ENCODE measurements at regions not wholly inside any gene's neighbourhood (a gene's known extent, or its start where the extent isn't known, plus 50 kb on each side); places are given as distances from the start of the nearest gene placed in this dataset.

- no peak overlapping the region for H2BK12ac ChIP-seq (ENCODE audit: low read length)
- H3K14ac ChIP-seq (ENCODE audit: low read length) = no peak overlapping the region
- H3K9me3 ChIP-seq (replicated peaks in 1 of 2; ENCODE audit: control insufficient read depth in 2 of 2, insufficient read depth in 1 of 2, low read depth in 1 of 2, low read length in 2 of 2) = no peaks in the 10 kb centered on the region
- H3K4ac ChIP-seq (ENCODE audit: low read length) = no peak overlapping the region
- no peaks in the 10 kb centered on the region for H3K27me3 ChIP-seq (ENCODE audit: control insufficient read depth in 3 of 3, insufficient read depth in 3 of 3, low read depth in 1 of 3, low read length in 3 of 3)
- no CpG with 5 or more reads among the region's 1 CpG for WGBS, 2 donors (ENCODE audit: extremely low coverage in 2 of 2, insufficient read length in 2 of 2, insufficient replicate concordance in 1 of 2)
- H3K9ac ChIP-seq (ENCODE audit: low read depth, low read length, poor library complexity) = no peak overlapping the region
- H2AK5ac ChIP-seq (ENCODE audit: low read depth, low read length) = no peak overlapping the region
- H4K8ac ChIP-seq (ENCODE audit: low read depth, low read length) = no peak overlapping the region
- no peak overlapping the region for H3K27ac ChIP-seq (replicated peaks; ENCODE audit: low read length)
- no peak overlapping the region for H3K18ac ChIP-seq (ENCODE audit: low read length)
- H4K91ac ChIP-seq (ENCODE audit: low read depth, low read length, poor library complexity) = no peak overlapping the region
- no peak overlapping the region for H2BK15ac ChIP-seq (ENCODE audit: low read length)
- H3K23ac ChIP-seq (ENCODE audit: low read depth, low read length, poor library complexity) = no peak overlapping the region
- no peak overlapping the region for H2BK5ac ChIP-seq (ENCODE audit: low read length)
- no peak for DNase-seq (ENCODE audit: low spot score)
- H3K36me3 ChIP-seq (replicated peaks in 1 of 2; ENCODE audit: control insufficient read depth in 2 of 2, insufficient read depth in 2 of 2, low read length in 2 of 2) = no peaks in the 10 kb centered on the region
- no peaks in the 10 kb centered on the region for H3K79me1 ChIP-seq (ENCODE audit: low read depth, low read length)
- peaks cover 0 to 2% of the 10 kb centered on the region in 2 donors for H3K4me1 ChIP-seq (ENCODE audit: control insufficient read depth in 2 of 2, insufficient read depth in 1 of 2, low read depth in 1 of 2, low read length in 2 of 2)
- H2BK120ac ChIP-seq (ENCODE audit: low read depth, low read length) = no peak overlapping the region
- no peak overlapping the region for H3K4me2 ChIP-seq (ENCODE audit: insufficient read depth, low read length, poor library complexity, severe bottlenecking)
- no peak overlapping the region for H2AFZ ChIP-seq (ENCODE audit: low read length)
- H3K4me3 ChIP-seq (ENCODE audit: low read length in 2 of 2) = no peak overlapping the region
Observed at GRCh38 chr3:73175698-73176097, 114.2 kb downstream of the EBLN2 start.

GRCh38 chr3:73176941-73177340 is 115.5 kb downstream of the EBLN2 start:
- Histone ChIP-seq H2BK120ac (ENCODE audit: low read depth, low read length) (no peak overlapping the region), H3K36me3 (replicated peaks in 1 of 2; ENCODE audit: control insufficient read depth in 2 of 2, insufficient read depth in 2 of 2, low read length in 2 of 2) (no peaks in the 10 kb centered on the region), H4K8ac (ENCODE audit: low read depth, low read length) (no peak overlapping the region), H4K91ac (ENCODE audit: low read depth, low read length, poor library complexity) (no peak overlapping the region), H2BK15ac (ENCODE audit: low read length) (no peak overlapping the region), H3K79me1 (ENCODE audit: low read depth, low read length) (no peaks in the 10 kb centered on the region), H3K4me3 (ENCODE audit: low read length in 2 of 2) (no peak overlapping the region), H2BK5ac (ENCODE audit: low read length) (no peak overlapping the region), H3K4ac (ENCODE audit: low read length) (no peak overlapping the region), H3K27me3 (ENCODE audit: control insufficient read depth in 3 of 3, insufficient read depth in 3 of 3, low read depth in 1 of 3, low read length in 3 of 3) (no peaks in the 10 kb centered on the region), H2AK5ac (ENCODE audit: low read depth, low read length) (no peak overlapping the region), H3K27ac (replicated peaks; ENCODE audit: low read length) (no peak overlapping the region), H3K9me3 (replicated peaks in 1 of 2; ENCODE audit: control insufficient read depth in 2 of 2, insufficient read depth in 1 of 2, low read depth in 1 of 2, low read length in 2 of 2) (no peaks in the 10 kb centered on the region), H3K18ac (ENCODE audit: low read length) (no peak overlapping the region), H3K9ac (ENCODE audit: low read depth, low read length, poor library complexity) (no peak overlapping the region), H2BK12ac (ENCODE audit: low read length) (no peak overlapping the region), H3K14ac (ENCODE audit: low read length) (no peak overlapping the region), H3K4me2 (ENCODE audit: insufficient read depth, low read length, poor library complexity, severe bottlenecking) (no peak overlapping the region), H2AFZ (ENCODE audit: low read length) (no peak overlapping the region), H3K4me1 (ENCODE audit: control insufficient read depth in 2 of 2, insufficient read depth in 1 of 2, low read depth in 1 of 2, low read length in 2 of 2) (peaks cover 0 to 2% of the 10 kb centered on the region in 2 donors), H3K23ac (ENCODE audit: low read depth, low read length, poor library complexity) (no peak overlapping the region)
- no CpG with 5 or more reads among the region's 2 CpGs for WGBS, 2 donors (ENCODE audit: extremely low coverage in 2 of 2, insufficient read length in 2 of 2, insufficient replicate concordance in 1 of 2)
- no peak for DNase-seq (ENCODE audit: low spot score)

GRCh38 chr3:73177827-73178226 is 116.4 kb downstream of the EBLN2 start:
- Histone ChIP-seq H3K9me3 (replicated peaks in 1 of 2; ENCODE audit: control insufficient read depth in 2 of 2, insufficient read depth in 1 of 2, low read depth in 1 of 2, low read length in 2 of 2) (no peaks in the 10 kb centered on the region), H3K79me1 (ENCODE audit: low read depth, low read length) (no peaks in the 10 kb centered on the region), H3K27ac (replicated peaks; ENCODE audit: low read length) (no peak overlapping the region), H4K8ac (ENCODE audit: low read depth, low read length) (no peak overlapping the region), H2BK5ac (ENCODE audit: low read length) (no peak overlapping the region), H3K27me3 (ENCODE audit: control insufficient read depth in 3 of 3, insufficient read depth in 3 of 3, low read depth in 1 of 3, low read length in 3 of 3) (no peaks in the 10 kb centered on the region), H3K14ac (ENCODE audit: low read length) (no peak overlapping the region), H2BK120ac (ENCODE audit: low read depth, low read length) (no peak overlapping the region), H3K36me3 (replicated peaks in 1 of 2; ENCODE audit: control insufficient read depth in 2 of 2, insufficient read depth in 2 of 2, low read length in 2 of 2) (no peaks in the 10 kb centered on the region), H4K91ac (ENCODE audit: low read depth, low read length, poor library complexity) (no peak overlapping the region), H2AFZ (ENCODE audit: low read length) (no peak overlapping the region), H2BK12ac (ENCODE audit: low read length) (no peak overlapping the region), H2AK5ac (ENCODE audit: low read depth, low read length) (no peak overlapping the region), H3K4ac (ENCODE audit: low read length) (no peak overlapping the region), H3K4me2 (ENCODE audit: insufficient read depth, low read length, poor library complexity, severe bottlenecking) (no peak overlapping the region), H3K9ac (ENCODE audit: low read depth, low read length, poor library complexity) (no peak overlapping the region), H3K4me3 (ENCODE audit: low read length in 2 of 2) (no peak overlapping the region), H3K23ac (ENCODE audit: low read depth, low read length, poor library complexity) (no peak overlapping the region), H2BK15ac (ENCODE audit: low read length) (no peak overlapping the region), H3K18ac (ENCODE audit: low read length) (no peak overlapping the region), H3K4me1 (ENCODE audit: control insufficient read depth in 2 of 2, insufficient read depth in 1 of 2, low read depth in 1 of 2, low read length in 2 of 2) (peaks cover 0 to 2% of the 10 kb centered on the region in 2 donors)
- DNase-seq (ENCODE audit: low spot score) = no peak
- no CpG with 5 or more reads among the region's 1 CpG for WGBS, 2 donors (ENCODE audit: extremely low coverage in 2 of 2, insufficient read length in 2 of 2, insufficient replicate concordance in 1 of 2)

- Histone ChIP-seq H3K4ac (ENCODE audit: low read length) (no peak overlapping the region), H3K23ac (ENCODE audit: low read depth, low read length, poor library complexity) (no peak overlapping the region), H2AK5ac (ENCODE audit: low read depth, low read length) (no peak overlapping the region), H3K79me1 (ENCODE audit: low read depth, low read length) (no peaks in the 10 kb centered on the region), H2BK120ac (ENCODE audit: low read depth, low read length) (no peak overlapping the region), H3K4me1 (ENCODE audit: control insufficient read depth in 2 of 2, insufficient read depth in 1 of 2, low read depth in 1 of 2, low read length in 2 of 2) (peaks cover 0 to 2% of the 10 kb centered on the region in 2 donors), H3K36me3 (replicated peaks in 1 of 2; ENCODE audit: control insufficient read depth in 2 of 2, insufficient read depth in 2 of 2, low read length in 2 of 2) (peaks cover 0 to under 1% of the 10 kb centered on the region in 2 donors), H3K9ac (ENCODE audit: low read depth, low read length, poor library complexity) (no peak overlapping the region), H3K27ac (replicated peaks; ENCODE audit: low read length) (no peak overlapping the region), H2BK12ac (ENCODE audit: low read length) (no peak overlapping the region), H2BK5ac (ENCODE audit: low read length) (no peak overlapping the region), H4K91ac (ENCODE audit: low read depth, low read length, poor library complexity) (no peak overlapping the region), H3K14ac (ENCODE audit: low read length) (no peak overlapping the region), H3K4me3 (ENCODE audit: low read length in 2 of 2) (no peak overlapping the region), H2BK15ac (ENCODE audit: low read length) (no peak overlapping the region), H2AFZ (ENCODE audit: low read length) (no peak overlapping the region), H3K18ac (ENCODE audit: low read length) (no peak overlapping the region), H3K9me3 (replicated peaks in 1 of 2; ENCODE audit: control insufficient read depth in 2 of 2, insufficient read depth in 1 of 2, low read depth in 1 of 2, low read length in 2 of 2) (no peaks in the 10 kb centered on the region), H3K27me3 (ENCODE audit: control insufficient read depth in 3 of 3, insufficient read depth in 3 of 3, low read depth in 1 of 3, low read length in 3 of 3) (no peaks in the 10 kb centered on the region), H3K4me2 (ENCODE audit: insufficient read depth, low read length, poor library complexity, severe bottlenecking) (no peak overlapping the region), H4K8ac (ENCODE audit: low read depth, low read length) (no peak overlapping the region)
- no CpG with 5 or more reads among the region's 4 CpGs for WGBS, 2 donors (ENCODE audit: extremely low coverage in 2 of 2, insufficient read length in 2 of 2, insufficient replicate concordance in 1 of 2)
- DNase-seq (ENCODE audit: low spot score) = no peak
Observed at GRCh38 chr3:73179601-73180000, 118.1 kb downstream of the EBLN2 start.

Data from neuronal stem cell (in vitro differentiated cells).